GM06990 (cell line): ENCODE measurements at regions not wholly inside any gene's neighbourhood (a gene's known extent, or its start where the extent isn't known, plus 50 kb on each side); places are given as distances from the start of the nearest gene placed in this dataset.
"Not testable (repeated sequence)": the region's sequence is repeated elsewhere in the genome, so short reads cannot be mapped to it uniquely, and the experiment has no call there.

Experiments
- DNase-seq: peaks from one replicate; pipeline ENCODE4 v3.0.0-alpha.2; 2011; ENCODE audit not compliant: insufficient read length; ENCODE audit errors: extremely low read depth
- H3K27me3 ChIP-seq: replicated peaks from 2 replicates; pipeline ENCODE4 v1.6.0; 2011; ENCODE audit warnings: low read length; ENCODE audit not compliant: control insufficient read depth, insufficient read depth
- H3K36me3 ChIP-seq: 2 replicates; pipeline ENCODE4 v1.5.1; 2011; ENCODE audit warnings: low read length; ENCODE audit not compliant: control insufficient read depth, insufficient read depth
- H3K4me3 ChIP-seq: replicated peaks from 2 replicates; pipeline ENCODE4 v1.5.1; 2011; ENCODE audit warnings: low read depth, mild to moderate bottlenecking, control low read depth, low read length
- CTCF ChIP-seq: IDR thresholded peaks from 2 replicates; pipeline ENCODE4 v1.5.1; 2011; ENCODE audit warnings: low read length, control low read depth, mild to moderate bottlenecking, inconsistent platforms; ENCODE audit not compliant: insufficient read depth, poor library complexity, severe bottlenecking

GRCh38 chr3:153783741-153784480 lies 337.3 kb upstream of the ARHGEF26 start:
- DNase-seq, result no peak
- H3K36me3 ChIP-seq, result no peaks in the 10 kb centered on the region
- TF ChIP-seq CTCF, result no peak

GRCh38 chr3:153785901-153786300 lies 335.3 kb upstream of the ARHGEF26 start:
- no peak overlapping the region for H3K4me3 ChIP-seq
- no peak for DNase-seq
- no peaks in the 10 kb centered on the region for H3K36me3 ChIP-seq
- H3K27me3 ChIP-seq, result no peaks in the 10 kb centered on the region
- TF ChIP-seq CTCF, result peak; percentile 20

More at GRCh38 chr3:153783741-153784480, 337.3 kb upstream of the ARHGEF26 start:
- H3K27me3 ChIP-seq, result no peaks in the 10 kb centered on the region; the same call in 1 of the 2 replicates
- H3K4me3 ChIP-seq, result no peak overlapping the region

GRCh38 chr3:153789380-153789779 lies 331.8 kb upstream of the ARHGEF26 start:
- TF ChIP-seq CTCF, result no peak
- no peak for DNase-seq
- Histone ChIP-seq H3K36me3 (no peaks in the 10 kb centered on the region), H3K27me3 (no peaks in the 10 kb centered on the region), H3K4me3 (no peak overlapping the region)

- H3K27me3 ChIP-seq, DNase-seq, H3K36me3 ChIP-seq, H3K4me3 ChIP-seq: not testable (repeated sequence)
Observed at GRCh38 chr3:153797056-153797455, 324.1 kb upstream of the ARHGEF26 start.

- no peaks in the 10 kb centered on the region for H3K27me3 ChIP-seq
- no peak overlapping the region for H3K4me3 ChIP-seq
- TF ChIP-seq CTCF, result no peak
- no peak for DNase-seq
- H3K36me3 ChIP-seq, result no peaks in the 10 kb centered on the region
Observed at GRCh38 chr3:153809097-153809496, 312.1 kb upstream of the ARHGEF26 start.

- TF ChIP-seq CTCF, result no peak
- Histone ChIP-seq H3K4me3 (no peak overlapping the region), H3K27me3 (no peaks in the 10 kb centered on the region), H3K36me3 (no peaks in the 10 kb centered on the region)
- no peak for DNase-seq
Observed at GRCh38 chr3:153818338-153818737, 302.9 kb upstream of the ARHGEF26 start.
